ENCODE measurements at regions not wholly inside any gene's neighbourhood (a gene's known extent, or its start where the extent isn't known, plus 50 kb on each side); places are given as distances from the start of the nearest gene placed in this dataset.
A peak's percentile ranks its signal among the peaks of the same experiment; 100 is the strongest.
"Not testable (repeated sequence)": the region's sequence is repeated elsewhere in the genome, so short reads cannot be mapped to it uniquely, and the experiment has no call there.

DNA sequence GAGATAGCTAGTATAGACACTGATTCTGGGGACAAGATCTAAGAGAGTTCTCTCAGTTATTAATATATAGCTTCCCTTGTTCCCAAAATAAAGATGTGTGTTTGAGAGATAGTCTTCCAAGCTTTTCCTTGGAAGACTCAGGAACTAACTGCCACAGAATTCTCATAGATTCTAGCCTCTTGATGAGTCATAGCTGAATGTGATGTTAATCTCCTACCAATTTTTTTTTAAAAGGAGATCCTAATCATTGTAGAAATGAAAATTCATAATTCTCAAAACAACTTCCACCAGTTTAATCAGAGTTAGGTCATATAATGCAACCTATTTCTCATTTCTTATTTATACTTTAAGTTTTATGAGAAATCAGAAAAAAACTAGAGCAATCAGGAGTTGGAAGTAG, 148.8 kb downstream of the JRKL start:
- no peaks in the 10 kb centered on the region for H3K4me1 ChIP-seq (replicated peaks; ENCODE audit: insufficient read depth)
- no peak overlapping the region for H3K4me3 ChIP-seq
- no peaks in the 10 kb centered on the region for H3K9me3 ChIP-seq (ENCODE audit: insufficient read depth, low read depth)
- H4K20me1 ChIP-seq (ENCODE audit: insufficient read depth), result no peaks in the 10 kb centered on the region
- TF ChIP-seq, protein P1, sequence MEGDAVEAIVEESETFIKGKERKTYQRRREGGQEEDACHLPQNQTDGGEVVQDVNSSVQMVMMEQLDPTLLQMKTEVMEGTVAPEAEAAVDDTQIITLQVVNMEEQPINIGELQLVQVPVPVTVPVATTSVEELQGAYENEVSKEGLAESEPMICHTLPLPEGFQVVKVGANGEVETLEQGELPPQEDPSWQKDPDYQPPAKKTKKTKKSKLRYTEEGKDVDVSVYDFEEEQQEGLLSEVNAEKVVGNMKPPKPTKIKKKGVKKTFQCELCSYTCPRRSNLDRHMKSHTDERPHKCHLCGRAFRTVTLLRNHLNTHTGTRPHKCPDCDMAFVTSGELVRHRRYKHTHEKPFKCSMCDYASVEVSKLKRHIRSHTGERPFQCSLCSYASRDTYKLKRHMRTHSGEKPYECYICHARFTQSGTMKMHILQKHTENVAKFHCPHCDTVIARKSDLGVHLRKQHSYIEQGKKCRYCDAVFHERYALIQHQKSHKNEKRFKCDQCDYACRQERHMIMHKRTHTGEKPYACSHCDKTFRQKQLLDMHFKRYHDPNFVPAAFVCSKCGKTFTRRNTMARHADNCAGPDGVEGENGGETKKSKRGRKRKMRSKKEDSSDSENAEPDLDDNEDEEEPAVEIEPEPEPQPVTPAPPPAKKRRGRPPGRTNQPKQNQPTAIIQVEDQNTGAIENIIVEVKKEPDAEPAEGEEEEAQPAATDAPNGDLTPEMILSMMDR (conservative IDR thresholded peaks at IDR 0.05), result no peak
- TF ChIP-seq EZH2 (IDR thresholded peaks at IDR 0.05; ENCODE audit: low read depth), result no peak
- no peak for DNase-seq
- no peak overlapping the region for H3K4me2 ChIP-seq
- no peaks in the 10 kb centered on the region for H3K36me3 ChIP-seq (ENCODE audit: low read depth)
- no peak overlapping the region for H3K27ac ChIP-seq
- H3K9me2 ChIP-seq (ENCODE audit: insufficient read depth), result no peaks in the 10 kb centered on the region
- CTCF ChIA-PET, result no interaction called here
- POLR2A ChIA-PET (ENCODE audit: unreplicated experiment), result no interaction called here
- BruUV-seq (replicated peaks), result no TSS peak
- H3K79me2 ChIP-seq (ENCODE audit: low read depth), result no peaks in the 10 kb centered on the region
- no peaks in the 10 kb centered on the region for H3F3A ChIP-seq (ENCODE audit: insufficient read depth, low read depth)
- intact Hi-C loops (cut with micrococcal nuclease; ENCODE audit: unreplicated experiment), result no loop called here
- H3K27me3 ChIP-seq (ENCODE audit: insufficient read depth, low read depth), result no peaks in the 10 kb centered on the region
- no peak overlapping the region for H2AFZ ChIP-seq

DNA sequence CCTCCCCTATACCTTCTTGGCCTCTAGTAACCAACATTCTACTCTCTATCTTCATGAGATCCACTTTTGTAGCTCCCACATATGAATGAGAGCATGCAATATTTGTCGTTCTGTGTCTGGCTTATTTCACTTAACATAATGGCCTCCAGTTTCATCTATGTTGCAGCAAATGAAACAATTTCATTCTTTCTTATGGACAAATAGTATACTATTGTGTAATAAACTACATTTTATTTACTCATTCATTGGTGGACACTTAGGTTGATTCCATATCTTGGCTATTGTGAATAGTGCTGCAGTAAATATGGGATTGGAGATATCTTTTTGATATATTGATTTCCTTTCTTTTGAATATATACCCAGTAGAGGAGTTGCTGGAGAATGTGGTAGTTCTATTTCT, 151.1 kb downstream of the JRKL start:
- H4K20me1 ChIP-seq (ENCODE audit: insufficient read depth), result no peaks in the 10 kb centered on the region
- H3K36me3 ChIP-seq (ENCODE audit: low read depth), result no peaks in the 10 kb centered on the region
- no peaks in the 10 kb centered on the region for H3K9me2 ChIP-seq (ENCODE audit: insufficient read depth)
- no peak overlapping the region for H3K4me3 ChIP-seq
- POLR2A ChIA-PET (ENCODE audit: unreplicated experiment), result no interaction called here
- TF ChIP-seq, protein P1 (conservative IDR thresholded peaks at IDR 0.05), result no peak
- no peak overlapping the region for H3K4me2 ChIP-seq
- no peak overlapping the region for H3K27ac ChIP-seq
- H3K4me1 ChIP-seq (replicated peaks; ENCODE audit: insufficient read depth), result no peaks in the 10 kb centered on the region
- no TSS peak for BruUV-seq (replicated peaks)
- H3F3A ChIP-seq (ENCODE audit: insufficient read depth, low read depth), result no peaks in the 10 kb centered on the region
- no peaks in the 10 kb centered on the region for H3K79me2 ChIP-seq (ENCODE audit: low read depth)
- H2AFZ ChIP-seq, result no peak overlapping the region
- CTCF ChIA-PET, result interaction anchor here (0.8 kb wide), 1 partner anchor 949 kb away, joined by 4 read pairs; no protein-coding TSS in a partner anchor
- no peaks in the 10 kb centered on the region for H3K27me3 ChIP-seq (ENCODE audit: insufficient read depth, low read depth)
- DNase-seq, result no peak
- no peaks in the 10 kb centered on the region for H3K9me3 ChIP-seq (ENCODE audit: insufficient read depth, low read depth)
- intact Hi-C loops (cut with micrococcal nuclease; ENCODE audit: unreplicated experiment), result no loop called here

DNA sequence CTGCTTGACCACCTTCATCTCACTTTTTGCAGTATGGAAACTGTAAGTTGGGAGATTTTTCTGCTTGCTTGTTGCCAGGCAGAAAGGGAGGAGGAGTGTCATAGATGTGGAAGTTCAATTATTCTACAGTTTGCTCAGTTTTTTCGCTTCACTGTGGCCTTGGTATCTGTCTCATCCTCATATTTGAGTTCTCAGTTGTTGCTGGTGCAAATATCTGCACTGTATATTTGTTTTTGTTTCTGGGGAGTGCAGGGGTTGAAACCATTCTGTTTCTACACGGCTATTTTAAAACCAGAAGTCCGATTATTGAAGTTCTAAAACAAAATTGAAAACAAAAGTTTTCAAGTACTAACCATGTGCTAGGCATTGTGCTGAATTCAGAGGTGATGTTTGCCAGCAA, 153.4 kb downstream of the JRKL start:
- Histone ChIP-seq H3K9me3 (ENCODE audit: insufficient read depth, low read depth) (no peaks in the 10 kb centered on the region), H3K4me2 (no peak overlapping the region), H3K27ac (no peak overlapping the region), H4K20me1 (ENCODE audit: insufficient read depth) (no peaks in the 10 kb centered on the region), H3K4me3 (no peak overlapping the region), H3K4me1 (replicated peaks; ENCODE audit: insufficient read depth) (no peaks in the 10 kb centered on the region), H3K27me3 (ENCODE audit: insufficient read depth, low read depth) (no peaks in the 10 kb centered on the region), H3K79me2 (ENCODE audit: low read depth) (no peaks in the 10 kb centered on the region), H2AFZ (no peak overlapping the region), H3K9me2 (ENCODE audit: insufficient read depth) (no peaks in the 10 kb centered on the region), H3K36me3 (ENCODE audit: low read depth) (no peaks in the 10 kb centered on the region), H3F3A (ENCODE audit: insufficient read depth, low read depth) (no peaks in the 10 kb centered on the region)
- TF ChIP-seq, protein P1 (conservative IDR thresholded peaks at IDR 0.05), result no peak
- ChIA-PET POLR2A (ENCODE audit: unreplicated experiment) (no interaction called here), CTCF (no interaction called here)
- BruUV-seq (replicated peaks), result no TSS peak
- intact Hi-C loops (cut with micrococcal nuclease; ENCODE audit: unreplicated experiment), result no loop called here
- DNase-seq, result no peak

DNA sequence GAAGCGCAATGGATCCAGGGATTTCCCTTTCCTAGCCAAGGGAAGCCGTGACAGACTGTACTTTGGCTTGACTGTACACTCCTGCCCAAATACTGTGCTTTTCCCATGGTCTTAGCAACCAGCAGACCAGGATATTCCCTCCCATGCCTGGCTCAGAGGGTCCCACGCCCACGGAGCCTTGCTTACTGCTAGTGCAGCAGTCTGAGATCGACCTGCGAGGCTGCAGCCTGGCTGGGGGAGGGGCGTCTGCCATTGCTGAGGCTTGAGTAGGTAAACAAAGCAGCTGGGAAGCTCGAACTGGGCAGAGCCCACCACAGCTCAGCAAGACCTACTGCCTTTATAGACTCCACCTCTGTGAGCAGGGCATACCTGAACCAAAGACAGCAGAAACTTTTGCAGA, 155.4 kb downstream of the JRKL start:
- H3K36me3 ChIP-seq (ENCODE audit: low read depth); DNase-seq; H3K4me1 ChIP-seq (replicated peaks; ENCODE audit: insufficient read depth); CTCF ChIA-PET; H3K79me2 ChIP-seq (ENCODE audit: low read depth); H3K4me3 ChIP-seq; H3K4me2 ChIP-seq; H3K9me3 ChIP-seq (ENCODE audit: insufficient read depth, low read depth); intact Hi-C loops (cut with micrococcal nuclease; ENCODE audit: unreplicated experiment); H3K27ac ChIP-seq; H4K20me1 ChIP-seq (ENCODE audit: insufficient read depth); H3K27me3 ChIP-seq (ENCODE audit: insufficient read depth, low read depth); POLR2A ChIA-PET (ENCODE audit: unreplicated experiment); BruUV-seq (replicated peaks); H3F3A ChIP-seq (ENCODE audit: insufficient read depth, low read depth); H3K9me2 ChIP-seq (ENCODE audit: insufficient read depth): not testable (repeated sequence)
- peak overlapping the region; percentile 50; the same call in 1 of the 2 replicates for H2AFZ ChIP-seq

Data from PC-9 (cell line).